Limb (tissue), 2 donors: ENCODE measurements at regions not wholly inside any gene's neighbourhood (a gene's known extent, or its start where the extent isn't known, plus 50 kb on each side); places are given as distances from the start of the nearest gene placed in this dataset.

Experiments used
- DNase-seq, 2 donors: peaks; one replicate each; pipeline ENCODE4 v3.0.0-alpha.2; 2016; ENCODE audit errors: extremely low spot score in 2 of 2

DNA sequence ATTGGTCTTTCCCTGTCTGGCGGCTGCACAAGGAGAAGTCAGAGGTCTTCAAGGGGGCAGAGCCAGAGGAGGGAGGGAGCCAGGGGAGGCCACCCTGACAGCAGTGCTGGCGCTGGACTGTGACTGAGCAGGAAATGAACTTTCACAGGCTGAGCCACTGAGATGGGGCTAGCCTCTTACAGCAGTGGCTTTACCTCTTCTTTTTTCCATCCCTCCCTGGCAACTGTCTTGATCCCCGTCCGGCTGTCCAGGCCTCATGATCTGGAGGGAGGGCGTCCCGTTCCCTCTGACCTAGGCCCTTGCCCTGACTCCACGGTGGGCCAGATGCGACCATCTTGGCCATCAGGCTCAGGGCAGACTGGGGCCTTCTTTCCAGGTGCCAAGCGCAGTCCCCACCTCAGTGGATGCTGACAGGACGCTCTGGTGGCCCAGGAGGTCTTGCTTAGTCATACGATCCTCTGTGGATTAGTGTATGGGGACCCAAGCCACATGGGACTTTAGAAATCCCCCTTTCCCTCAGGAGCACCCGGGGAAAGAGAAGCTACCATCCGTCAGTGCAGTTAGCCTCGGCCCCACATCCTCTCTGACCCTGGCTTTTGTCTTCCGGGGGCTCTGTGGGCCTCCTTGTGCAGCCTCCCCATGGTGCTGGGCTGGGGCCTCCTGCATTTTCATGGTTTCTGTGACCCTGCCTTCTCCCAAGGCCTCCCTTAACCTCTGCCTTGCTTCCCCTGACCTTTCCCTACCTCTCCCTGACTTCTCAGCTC lies 57.4 kb upstream of the CCDC167 start:
- DNase-seq: no peak

DNA sequence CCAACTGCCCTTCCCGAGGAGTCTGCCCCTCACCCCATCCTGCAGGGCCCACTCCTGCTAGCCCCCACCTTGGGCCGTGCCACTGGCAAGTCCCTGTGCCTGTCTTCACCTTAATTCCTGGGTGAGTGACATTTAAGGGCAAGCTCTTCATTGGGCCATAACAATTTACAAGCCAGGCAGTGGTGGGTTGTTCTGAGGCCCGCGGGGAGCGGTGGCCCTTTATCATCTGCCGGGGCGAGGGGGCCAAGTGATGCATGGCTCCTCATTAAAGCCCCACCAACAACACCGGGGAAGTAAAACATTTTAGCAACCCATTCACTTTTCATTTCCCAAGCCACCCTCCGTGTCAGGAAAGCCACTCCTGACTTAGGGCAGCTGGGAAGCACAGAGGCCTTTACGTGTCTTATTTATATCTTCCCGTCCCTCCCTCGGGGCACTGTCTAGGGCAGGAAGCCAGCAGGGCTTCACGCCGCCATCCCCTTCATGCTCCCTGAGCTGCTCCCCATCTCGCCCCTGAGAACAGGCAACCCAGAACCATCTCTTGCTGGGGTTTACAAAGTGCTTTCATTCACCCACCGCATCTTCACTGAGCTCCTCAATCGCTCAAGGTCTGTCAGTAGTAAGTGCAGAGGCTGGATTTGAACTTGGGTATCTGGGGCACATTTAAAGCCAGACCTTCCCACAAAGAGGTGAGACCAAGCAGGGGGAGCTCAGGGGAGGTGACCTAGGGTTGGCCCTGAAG lies 55.5 kb upstream of the CCDC167 start:
- DNase-seq: no peak

GRCh38 chr6:37554480-37554819 lies 54.8 kb upstream of the CCDC167 start:
- DNase-seq: no peak

DNA sequence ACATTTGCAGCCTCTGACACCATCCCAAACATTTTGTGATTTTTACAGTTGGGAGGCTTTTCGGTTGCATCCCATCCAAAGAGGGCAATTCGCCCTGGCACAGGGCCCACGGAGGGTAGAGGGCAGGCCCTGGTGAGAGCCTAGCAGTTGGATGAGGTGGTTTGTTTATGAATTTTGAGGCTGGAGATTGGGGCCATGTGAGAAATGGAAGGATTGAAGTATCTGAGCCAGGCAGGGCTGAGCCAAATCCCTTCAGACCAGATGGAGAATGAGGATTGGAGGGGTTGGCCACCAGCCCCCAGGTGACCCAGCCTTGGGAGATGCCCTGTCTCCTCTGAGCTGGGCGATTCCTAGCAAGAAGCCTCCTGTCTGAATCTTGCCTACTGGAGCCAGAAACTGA lies 52.6 kb upstream of the CCDC167 start:
- no peak for DNase-seq

- no peak for DNase-seq
These were observed 52.2 kb upstream of the CCDC167 start for GRCh38 chr6:37551867-37552266.

- no peak for DNase-seq
These were observed 51.8 kb upstream of the CCDC167 start for GRCh38 chr6:37551446-37551845.

- no peak for DNase-seq
These were observed 51.3 kb upstream of the CCDC167 start for GRCh38 chr6:37551002-37551401.

DNA sequence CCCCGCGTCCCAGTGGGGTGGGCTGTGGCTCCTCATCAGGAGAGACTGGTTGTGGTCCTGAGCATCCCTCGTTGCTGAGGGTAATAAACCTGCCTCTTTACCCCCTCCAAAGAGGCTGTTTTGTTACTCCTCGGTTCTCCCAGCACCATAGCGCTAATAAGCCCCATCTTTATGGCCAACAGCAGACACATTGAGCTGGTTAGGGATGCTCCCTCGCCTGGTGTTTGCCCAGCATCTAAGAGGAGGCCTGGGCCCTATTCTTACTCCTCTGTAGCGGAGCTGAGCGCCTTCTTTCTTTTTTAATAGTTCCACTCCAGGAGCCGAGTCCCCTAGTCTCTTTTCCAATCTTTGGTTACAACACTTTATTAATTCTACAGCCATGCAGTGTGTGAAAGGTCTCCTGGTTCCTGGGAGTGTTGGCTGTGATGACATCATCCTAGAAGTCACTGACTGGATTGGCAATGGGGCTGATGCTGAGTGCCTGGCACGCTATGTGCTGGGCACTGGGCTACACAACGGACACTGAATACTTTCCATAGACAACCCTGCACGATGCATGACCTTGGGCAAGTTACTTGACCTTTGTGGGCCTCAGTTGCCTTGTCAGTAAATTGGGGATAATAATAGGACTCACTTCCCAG lies 50.6 kb upstream of the CCDC167 start:
- no peak for DNase-seq

DNA sequence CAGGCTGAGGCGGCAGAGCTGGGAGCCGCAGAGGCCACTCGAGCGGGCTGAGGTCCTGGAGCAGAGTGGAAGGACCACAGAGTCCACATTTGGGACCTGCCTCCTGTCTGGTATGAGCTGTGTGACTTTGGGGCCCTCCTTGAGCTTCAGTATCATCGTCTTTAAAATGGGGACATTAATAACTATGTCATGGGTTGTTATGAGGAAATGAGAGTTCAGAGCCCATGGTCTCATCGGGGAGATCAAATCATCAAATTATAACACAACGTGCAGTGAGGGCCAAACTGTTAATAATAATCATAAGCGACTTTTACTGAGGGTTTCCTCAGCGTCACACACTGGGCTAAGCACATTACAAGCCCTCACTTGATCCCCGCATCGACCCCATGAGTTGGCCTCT lies 49.9 kb upstream of the CCDC167 start:
- no peak for DNase-seq
